GM18505 (cell line): ENCODE measurements at regions not wholly inside any gene's neighbourhood (a gene's known extent, or its start where the extent isn't known, plus 50 kb on each side); places are given as distances from the start of the nearest gene placed in this dataset.

Experiments
- ATAC-seq: cut with Tn5 transposase; IDR thresholded peaks from one replicate; pipeline ENCODE4 v1.9.1; 2021; ENCODE audit not compliant: unreplicated experiment
- POLR2A ChIP-seq: IDR thresholded peaks from 4 replicates; pipeline ENCODE4 v1.6.1; 2011; ENCODE audit warnings: borderline replicate concordance; ENCODE audit not compliant: insufficient read depth, insufficient read length; ENCODE audit errors: extremely low read depth

- no peak for ATAC-seq
- no peak for TF ChIP-seq POLR2A
These were observed 190.4 kb upstream of the PCDH10 start for GRCh38 chr4:132958457-132959263.

GRCh38 chr4:132981611-132982010 is 167.5 kb upstream of the PCDH10 start:
- no peak for ATAC-seq
- TF ChIP-seq POLR2A = no peak

GRCh38 chr4:132982151-132982550 is 166.9 kb upstream of the PCDH10 start:
- ATAC-seq = no peak
- TF ChIP-seq POLR2A = no peak

- ATAC-seq = no peak
These were observed 158.0 kb upstream of the PCDH10 start for GRCh38 chr4:132991111-132991510.

GRCh38 chr4:132992686-132993085 is 156.4 kb upstream of the PCDH10 start:
- no peak for ATAC-seq
- TF ChIP-seq POLR2A = no peak

More at GRCh38 chr4:132991111-132991510, 158.0 kb upstream of the PCDH10 start:
- TF ChIP-seq POLR2A = no peak

GRCh38 chr4:132998585-132999230 is 150.4 kb upstream of the PCDH10 start:
- no peak for TF ChIP-seq POLR2A
- ATAC-seq = no peak

GRCh38 chr4:133000012-133000411 is 149.1 kb upstream of the PCDH10 start:
- ATAC-seq = no peak
- TF ChIP-seq POLR2A = no peak

GRCh38 chr4:133003169-133003568 is 145.9 kb upstream of the PCDH10 start:
- ATAC-seq = no peak
- no peak for TF ChIP-seq POLR2A

GRCh38 chr4:133014473-133015135 is 134.5 kb upstream of the PCDH10 start:
- no peak for ATAC-seq
- no peak for TF ChIP-seq POLR2A

GRCh38 chr4:133045288-133045687 is 103.8 kb upstream of the PCDH10 start:
- ATAC-seq = no peak
- TF ChIP-seq POLR2A = no peak

GRCh38 chr4:133046156-133046555 is 102.9 kb upstream of the PCDH10 start:
- TF ChIP-seq POLR2A = no peak
- ATAC-seq = no peak

GRCh38 chr4:133058701-133059100 is 90.4 kb upstream of the PCDH10 start:
- no peak for TF ChIP-seq POLR2A
- ATAC-seq = no peak

- no peak for ATAC-seq
These were observed 90.0 kb upstream of the PCDH10 start for GRCh38 chr4:133059117-133059516.

More at GRCh38 chr4:133059117-133059516, 90.0 kb upstream of the PCDH10 start:
- no peak for TF ChIP-seq POLR2A
